Islet precursor cell (in vitro differentiated cells): ENCODE measurements at regions not wholly inside any gene's neighbourhood (a gene's known extent, or its start where the extent isn't known, plus 50 kb on each side); places are given as distances from the start of the nearest gene placed in this dataset.
"Not testable (repeated sequence)": the region's sequence is repeated elsewhere in the genome, so short reads cannot be mapped to it uniquely, and the experiment has no call there.

Experiments
- DNase-seq: peaks from one replicate; pipeline ENCODE4 v3.0.0-alpha.2; 2018

GRCh38 chr16:54985156-54985555 lies 54.5 kb downstream of the IRX5 start:
- no peak for DNase-seq

- DNase-seq, result no peak
These were observed 55.0 kb downstream of the IRX5 start for GRCh38 chr16:54985668-54986067.

DNA sequence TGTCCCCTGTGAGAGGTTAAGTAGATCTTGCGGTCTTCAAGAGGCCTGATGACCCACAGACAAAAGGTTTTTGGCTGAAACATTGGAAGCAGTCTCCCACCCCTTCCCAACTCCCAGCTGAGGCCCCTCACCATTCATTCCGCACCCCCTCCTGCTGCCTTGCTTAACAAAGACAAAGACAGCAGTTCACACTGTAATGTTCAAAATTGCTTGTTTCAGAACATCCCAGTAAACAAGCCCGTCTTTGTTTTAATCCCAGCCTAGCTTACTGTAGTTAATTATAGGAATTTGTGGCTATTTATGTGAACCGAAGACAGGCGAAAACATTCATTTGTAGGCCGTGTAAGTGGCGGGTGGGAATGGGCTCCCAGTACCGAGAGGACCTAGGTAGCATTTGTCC lies 55.7 kb downstream of the IRX5 start:
- DNase-seq, result no peak

- peak; percentile 82 for DNase-seq
These were observed 56.4 kb downstream of the IRX5 start for GRCh38 chr16:54987081-54987480.

GRCh38 chr16:54991525-54991924 lies 60.9 kb downstream of the IRX5 start:
- DNase-seq, result no peak

DNA sequence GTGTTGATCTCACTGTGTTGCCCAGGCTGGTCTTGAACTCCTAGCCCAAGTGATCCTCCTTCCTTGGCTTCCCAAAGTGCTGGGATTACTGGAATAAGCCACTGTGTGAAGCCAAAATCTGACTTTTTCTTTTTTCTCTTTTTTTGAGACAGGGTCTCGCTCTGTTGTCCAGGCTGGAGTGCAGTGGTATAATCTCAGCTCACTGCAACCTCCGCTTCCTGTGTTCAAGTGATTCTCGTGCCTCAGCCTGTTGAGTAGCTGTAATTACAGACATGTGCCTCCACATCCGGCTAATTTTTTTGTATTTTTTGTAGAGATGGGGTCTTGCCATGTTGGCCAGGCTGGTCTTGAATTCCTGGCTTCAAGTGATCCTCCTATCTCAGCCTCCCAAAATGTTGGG lies 61.3 kb downstream of the IRX5 start:
- DNase-seq, result not testable (repeated sequence)

- DNase-seq, result no peak
These were observed 62.6 kb downstream of the IRX5 start for GRCh38 chr16:54993106-54993895.

DNA sequence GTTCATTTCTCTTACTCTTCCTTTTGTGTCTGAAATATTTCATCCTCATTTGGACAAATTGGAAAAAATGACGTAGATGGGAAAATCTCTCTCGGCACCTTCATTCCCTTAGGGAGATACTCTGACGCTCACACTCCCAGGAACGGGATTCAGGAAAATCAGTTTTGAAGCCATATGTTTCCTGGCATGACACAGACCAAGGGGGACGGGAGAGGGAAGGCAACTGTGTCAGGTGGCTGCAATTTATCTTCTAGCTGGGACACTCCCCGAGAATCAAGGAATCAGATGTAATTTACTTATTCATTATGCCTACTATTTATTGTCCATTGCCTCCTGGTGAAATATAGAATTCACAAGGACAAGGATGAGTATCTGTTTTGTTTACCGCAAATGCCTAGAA lies 65.5 kb downstream of the IRX5 start:
- DNase-seq, result no peak

- no peak for DNase-seq
These were observed 68.2 kb downstream of the IRX5 start for GRCh38 chr16:54998834-54999233.

DNA sequence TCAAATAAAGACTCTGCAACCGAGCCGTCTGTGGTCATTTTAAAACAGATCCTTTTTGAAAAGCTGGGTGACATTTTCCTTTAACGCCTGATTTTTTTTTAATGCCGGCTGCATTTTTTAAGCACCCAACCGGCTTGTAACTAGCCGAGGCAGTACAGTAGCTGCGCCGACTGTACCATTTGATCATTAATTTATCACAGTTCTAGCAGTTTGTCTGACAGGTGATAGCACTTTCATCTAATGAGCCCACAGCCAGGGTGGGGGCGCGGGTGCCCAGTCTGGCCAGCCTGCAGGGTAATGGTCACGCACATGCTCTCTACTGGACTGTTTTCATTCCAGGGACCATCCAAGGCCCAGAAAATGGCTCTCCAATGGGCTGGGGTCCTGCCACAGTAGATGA lies 68.8 kb downstream of the IRX5 start:
- no peak for DNase-seq

DNA sequence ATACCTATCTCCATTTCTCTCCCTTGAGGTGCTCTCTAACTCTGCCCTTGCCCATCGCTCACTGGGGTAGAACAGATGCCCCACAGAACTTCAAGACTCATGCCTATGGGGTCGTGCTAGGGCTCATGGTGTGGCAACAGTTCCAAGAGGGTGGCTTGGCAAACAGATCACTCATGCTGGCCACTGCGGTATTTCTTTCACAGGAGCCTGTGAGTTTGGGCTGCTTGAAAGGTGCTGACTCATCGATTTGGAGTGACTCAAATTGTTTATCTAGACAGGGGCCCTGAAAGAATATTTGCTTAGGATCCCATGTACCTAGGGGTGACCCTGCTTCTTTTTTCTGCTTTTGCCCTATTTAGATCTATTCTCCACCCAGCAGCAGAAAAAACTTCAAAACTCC lies 69.9 kb downstream of the IRX5 start:
- peak; percentile 43 for DNase-seq

DNA sequence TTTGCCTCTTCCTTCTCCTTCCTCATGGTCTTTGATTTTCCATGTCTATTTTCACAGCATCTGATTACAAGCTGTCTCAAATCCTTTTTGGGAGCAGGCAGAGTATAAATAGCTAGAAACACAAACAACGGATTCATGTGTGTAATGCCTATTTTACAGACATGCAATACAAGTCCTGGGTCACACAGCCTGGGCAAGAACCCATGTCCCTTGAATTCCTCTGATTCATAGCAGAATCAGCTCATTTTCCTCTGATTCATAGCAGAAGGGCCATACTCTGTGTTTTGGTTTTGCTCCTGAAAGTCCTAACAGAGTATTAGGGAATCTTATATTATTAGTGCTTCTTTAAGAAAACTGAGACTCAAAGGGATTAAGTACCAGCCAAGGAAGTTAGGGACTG lies 71.3 kb downstream of the IRX5 start:
- DNase-seq, result no peak

DNA sequence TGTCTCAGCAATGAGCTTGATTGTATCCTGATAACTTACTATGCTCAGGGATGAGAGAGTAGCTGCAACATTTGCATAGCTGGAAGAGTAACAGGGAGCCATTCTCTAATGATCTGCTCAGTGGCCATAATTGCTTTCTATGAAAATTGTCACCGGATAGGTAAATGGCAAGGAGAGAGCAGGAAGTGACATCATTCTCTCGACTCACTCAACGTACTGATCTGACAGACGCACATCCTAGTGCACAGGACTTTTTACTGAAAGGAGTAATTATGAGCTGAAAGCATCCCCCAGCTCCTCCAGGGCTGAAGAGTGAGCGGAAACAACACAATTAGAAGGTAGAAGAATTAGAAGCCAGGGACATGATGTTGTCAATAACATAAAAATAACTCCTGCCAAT lies 71.8 kb downstream of the IRX5 start:
- peak; percentile 43 for DNase-seq

GRCh38 chr16:55003306-55003705 lies 72.6 kb downstream of the IRX5 start:
- no peak for DNase-seq

DNA sequence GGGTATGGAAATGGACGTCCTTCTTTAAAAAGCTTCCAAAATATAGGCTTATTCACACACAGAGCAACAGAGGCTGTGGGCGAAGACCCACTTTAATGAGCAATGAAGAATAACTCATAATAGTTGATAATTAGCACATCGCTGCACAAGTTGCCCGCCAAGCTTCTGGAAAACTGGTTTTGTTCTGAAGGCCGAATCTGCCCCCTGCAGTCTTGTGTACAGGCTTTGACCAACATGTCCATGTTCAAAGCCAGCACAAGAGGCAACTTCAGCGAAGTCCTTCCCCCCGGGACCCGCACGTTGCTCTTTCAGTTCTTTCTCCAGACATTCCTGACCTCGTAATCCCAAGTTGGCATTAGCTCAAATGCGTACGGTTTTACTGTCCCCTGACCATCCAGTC lies 73.3 kb downstream of the IRX5 start:
- DNase-seq, result no peak

DNA sequence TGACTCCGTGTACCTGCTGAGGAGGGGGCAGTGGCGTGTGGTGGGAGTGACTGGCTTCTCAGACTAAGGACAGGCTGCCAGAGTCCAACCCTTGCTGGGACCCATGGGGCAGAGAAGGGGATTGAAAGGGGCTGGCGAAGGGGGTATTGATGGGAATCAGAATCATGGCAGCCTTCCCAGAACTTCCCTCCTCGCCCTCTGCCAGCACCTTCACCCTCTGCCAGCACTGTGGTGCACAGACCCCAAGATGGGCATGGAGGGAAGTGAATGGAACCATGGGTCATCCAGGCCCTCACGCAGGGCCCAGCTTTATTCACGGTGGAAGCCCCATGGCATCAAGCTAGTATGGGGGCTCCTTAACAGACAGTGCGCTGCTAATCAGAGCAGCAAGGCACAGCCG lies 76.8 kb downstream of the IRX5 start:
- DNase-seq, result no peak

- DNase-seq, result no peak
These were observed 78.3 kb downstream of the IRX5 start for GRCh38 chr16:55008836-55009510.

DNA sequence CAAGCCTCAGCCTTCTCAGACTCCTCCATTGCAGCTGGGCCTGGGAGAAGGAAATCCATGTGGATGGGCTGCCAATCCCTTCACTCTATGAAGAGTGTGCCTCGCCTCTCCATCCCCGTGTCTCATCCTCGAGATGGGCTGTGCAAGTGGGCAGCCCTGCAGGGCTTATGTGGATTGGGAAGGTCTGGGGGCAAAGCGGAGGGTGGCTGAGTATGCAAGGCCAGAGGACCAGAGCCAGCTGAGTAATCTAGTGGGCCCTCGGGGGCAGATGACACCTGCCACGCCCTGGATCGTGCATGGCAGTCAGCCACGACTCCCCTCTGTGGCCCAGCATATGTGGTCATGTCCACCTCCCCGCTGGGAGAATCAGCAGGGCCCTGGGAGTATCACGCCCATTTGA lies 78.9 kb downstream of the IRX5 start:
- no peak for DNase-seq

DNA sequence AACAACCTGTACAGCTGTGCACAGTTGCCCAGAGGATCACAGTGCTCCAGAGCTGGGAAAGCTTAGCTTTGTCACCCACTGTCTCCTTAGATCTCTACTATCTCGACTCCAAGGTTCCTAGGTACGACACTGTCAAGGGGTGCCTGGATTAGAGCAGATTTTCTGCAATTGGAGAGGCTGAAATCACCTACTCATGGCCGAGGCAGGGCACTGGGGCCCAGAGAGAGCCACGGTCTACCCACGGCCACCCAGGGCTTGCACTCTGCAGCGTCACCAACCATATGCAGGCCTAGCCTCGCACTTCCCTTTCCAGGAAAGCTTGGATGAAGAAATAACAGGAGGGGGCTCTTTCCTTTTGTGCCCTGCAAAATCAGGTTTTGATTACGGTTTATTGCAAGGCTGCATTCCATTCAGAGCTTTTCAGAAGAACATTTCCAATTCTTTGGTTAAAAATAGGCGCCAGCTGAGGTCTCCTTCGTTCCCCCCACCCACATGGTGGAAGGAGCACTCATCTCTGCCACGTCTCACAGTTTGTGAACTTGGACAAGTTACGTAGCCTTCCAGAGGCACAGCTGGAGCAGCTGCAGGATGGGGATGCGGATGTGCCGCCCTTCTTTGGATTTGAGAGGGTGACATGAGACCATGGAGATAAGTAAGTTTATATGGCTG lies 80.0 kb downstream of the IRX5 start:
- no peak for DNase-seq

DNA sequence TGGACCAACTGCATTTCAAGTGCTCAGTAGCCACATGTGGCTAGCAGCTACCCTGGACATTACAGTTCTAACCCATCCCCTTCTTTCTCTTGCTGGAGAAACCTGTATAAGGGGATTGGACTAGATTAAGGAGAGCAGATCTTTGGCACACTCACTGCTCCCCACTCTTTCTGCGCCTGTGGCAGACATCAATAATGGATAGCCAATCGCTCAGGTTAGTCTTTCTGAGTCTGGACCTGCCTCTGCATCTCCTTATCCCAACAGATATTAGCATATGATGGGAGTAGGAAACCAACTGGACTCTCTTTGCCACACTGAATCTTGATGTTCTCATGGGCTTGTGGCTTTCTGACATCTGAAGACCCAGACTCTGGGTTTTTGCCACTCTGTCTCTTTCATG lies 81.7 kb downstream of the IRX5 start:
- no peak for DNase-seq

DNA sequence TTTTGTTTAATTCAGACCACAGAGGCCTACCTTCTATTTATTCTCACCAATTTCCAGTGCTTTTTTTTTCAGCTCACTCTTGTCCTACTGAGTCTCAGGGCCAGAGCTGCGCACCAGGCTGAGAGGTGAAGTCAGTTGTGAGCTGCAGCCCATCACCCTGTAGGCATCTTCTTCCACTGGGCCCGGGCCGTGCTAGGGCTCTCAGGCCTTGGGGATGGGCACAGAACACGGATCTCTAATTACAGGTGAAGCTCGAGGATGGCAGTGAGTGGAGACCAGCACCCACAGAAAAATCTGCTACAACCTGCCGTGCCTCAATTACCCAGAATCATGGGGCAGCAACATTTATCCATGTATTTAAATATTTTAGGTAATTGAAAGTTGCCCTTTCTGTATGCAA lies 82.1 kb downstream of the IRX5 start:
- no peak for DNase-seq

DNA sequence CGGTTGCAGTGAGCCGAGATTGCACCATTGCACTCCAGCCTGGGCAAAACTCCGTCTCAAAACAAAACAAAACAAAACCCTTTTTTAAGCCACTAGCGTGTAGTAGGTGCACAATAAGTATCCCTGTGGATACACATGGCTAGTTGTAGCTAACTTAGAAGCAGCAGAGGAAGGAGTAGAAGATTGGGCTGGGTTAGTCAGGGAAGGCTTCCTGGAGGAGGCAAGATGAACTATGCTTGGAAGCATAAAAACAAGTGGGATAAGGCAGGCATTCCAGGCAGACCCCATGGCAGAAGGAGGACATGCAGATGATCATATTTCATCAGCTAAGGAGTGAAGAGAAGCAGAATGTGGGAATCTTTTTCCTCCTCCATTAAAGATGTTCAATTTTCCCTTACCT lies 83.4 kb downstream of the IRX5 start:
- no peak for DNase-seq

DNA sequence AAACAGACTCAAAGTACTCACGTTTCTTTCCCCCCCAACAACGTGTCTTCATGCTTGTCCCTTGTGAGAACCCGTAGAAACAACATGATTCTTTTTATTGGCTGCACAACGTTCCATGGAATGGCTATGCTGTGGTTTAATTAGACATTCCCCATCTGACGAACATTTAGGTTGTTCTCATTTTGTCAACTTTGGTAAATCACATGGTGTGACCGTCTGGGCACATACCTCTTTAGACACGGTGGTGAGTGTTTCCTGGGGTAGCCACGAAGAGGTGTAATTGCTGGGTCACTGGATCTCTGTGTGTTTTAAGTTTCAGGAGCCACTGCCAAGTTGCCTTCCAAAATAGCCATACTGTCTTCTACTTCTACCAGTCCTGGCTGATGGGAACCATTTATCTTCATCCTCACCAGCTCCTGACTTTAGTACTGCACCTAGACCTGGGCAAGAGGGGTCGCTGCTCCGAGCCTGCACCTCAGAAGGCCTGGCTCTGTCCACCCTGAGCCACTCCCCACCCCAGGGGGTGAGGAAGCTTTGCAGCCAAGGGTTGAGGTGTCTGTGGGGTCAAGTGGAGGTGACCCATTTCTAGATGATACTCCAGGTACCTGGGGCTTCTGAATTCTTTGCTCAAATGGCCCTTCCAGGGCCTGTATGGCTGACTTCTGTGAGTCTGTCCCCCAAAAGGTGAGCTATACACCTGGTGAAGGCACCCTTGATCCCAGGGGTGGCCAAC lies 84.7 kb downstream of the IRX5 start:
- peak; percentile 43 for DNase-seq

GRCh38 chr16:55016515-55016914 lies 85.8 kb downstream of the IRX5 start:
- peak; percentile 29 for DNase-seq
